Skeletal muscle satellite cell (primary cell): ENCODE measurements at regions not wholly inside any gene's neighbourhood (a gene's known extent, or its start where the extent isn't known, plus 50 kb on each side); places are given as distances from the start of the nearest gene placed in this dataset.

Experiments
- H3K27me3 ChIP-seq: 2 replicates; pipeline ENCODE4 v1.7.0; 2013; ENCODE audit warnings: low read length; ENCODE audit not compliant: control insufficient read depth, insufficient read depth
- H3K36me3 ChIP-seq: 2 replicates; pipeline ENCODE4 v1.7.0; 2013; ENCODE audit warnings: mild to moderate bottlenecking, control low read depth, low read length; ENCODE audit not compliant: insufficient read depth
- H3K4me1 ChIP-seq: 2 replicates; pipeline ENCODE4 v1.7.0; 2013; ENCODE audit warnings: low read length; ENCODE audit not compliant: control insufficient read depth, insufficient read depth
- H3K4me2 ChIP-seq: 2 replicates; pipeline ENCODE4 v1.7.0; 2013; ENCODE audit warnings: mild to moderate bottlenecking, low read length
- H3K4me3 ChIP-seq: 2 replicates; pipeline ENCODE4 v1.7.0; 2013; ENCODE audit warnings: low read length
- H3K9ac ChIP-seq: 2 replicates; pipeline ENCODE4 v1.7.0; 2013; ENCODE audit warnings: mild to moderate bottlenecking, low read depth, low read length, moderate library complexity
- H3K9me3 ChIP-seq: replicated peaks from 2 replicates; pipeline ENCODE4 v1.7.0; 2013; ENCODE audit warnings: mild to moderate bottlenecking, control low read depth, low read length

DNA sequence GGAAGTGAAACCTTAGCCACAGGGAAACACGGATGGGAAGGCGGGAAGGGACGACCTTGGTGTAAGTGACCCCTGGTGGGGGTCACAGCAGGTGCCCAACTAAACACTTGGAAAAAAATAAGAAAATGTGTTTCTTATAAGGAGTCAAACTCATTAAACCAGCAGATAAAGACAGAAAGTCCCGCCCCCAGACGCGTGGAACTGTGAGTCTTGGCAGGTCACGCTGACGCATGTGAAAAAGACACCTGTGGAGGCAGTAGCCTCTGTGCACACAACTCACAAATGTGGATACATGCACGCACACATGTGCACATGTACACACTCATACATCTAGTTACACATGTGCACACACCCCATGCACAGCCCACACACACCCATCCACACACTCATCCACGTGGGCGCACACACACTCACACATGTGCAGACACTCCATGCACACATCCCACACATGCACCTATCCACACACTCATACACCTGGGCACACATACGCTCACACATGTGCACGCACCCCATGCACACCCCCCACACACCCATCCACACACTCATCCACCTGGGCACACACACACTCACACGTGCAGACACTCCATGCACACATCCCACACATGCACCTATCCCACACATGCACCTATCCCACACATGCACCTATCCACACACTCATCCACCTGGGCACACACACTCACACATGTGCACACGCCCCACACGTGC lies 432.4 kb downstream of the SOX9 start:
- Histone ChIP-seq H3K4me3 (no peak overlapping the region), H3K4me1 (no peaks in the 10 kb centered on the region), H3K36me3 (no peaks in the 10 kb centered on the region), H3K27me3 (no peaks in the 10 kb centered on the region), H3K9ac (no peak overlapping the region), H3K4me2 (no peak overlapping the region), H3K9me3 (no peaks in the 10 kb centered on the region)

DNA sequence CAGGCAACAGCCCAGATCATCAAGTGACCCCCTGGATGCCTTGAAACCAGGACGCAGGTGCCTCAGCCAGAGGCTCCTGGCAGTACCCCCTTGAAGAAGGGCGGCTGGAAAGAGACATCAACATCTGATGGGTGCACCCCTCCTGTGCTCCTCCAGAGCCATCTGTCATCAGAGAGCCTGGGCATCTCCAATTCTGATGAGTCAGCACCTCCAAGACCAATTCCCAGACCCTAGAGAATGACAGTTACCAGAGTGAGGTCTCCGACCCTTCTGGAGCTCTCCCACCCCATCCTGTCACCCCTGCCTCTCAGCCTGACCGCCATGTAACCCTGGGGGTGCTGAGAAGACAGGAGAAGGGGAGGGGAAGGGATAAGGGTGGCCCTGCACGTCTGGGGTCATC lies 433.7 kb downstream of the SOX9 start:
- no peaks in the 10 kb centered on the region for H3K4me1 ChIP-seq
- H3K27me3 ChIP-seq: no peaks in the 10 kb centered on the region
- H3K4me3 ChIP-seq: no peak overlapping the region
- no peaks in the 10 kb centered on the region for H3K9me3 ChIP-seq
- no peak overlapping the region for H3K9ac ChIP-seq
- H3K4me2 ChIP-seq: no peak overlapping the region
- no peaks in the 10 kb centered on the region for H3K36me3 ChIP-seq

DNA sequence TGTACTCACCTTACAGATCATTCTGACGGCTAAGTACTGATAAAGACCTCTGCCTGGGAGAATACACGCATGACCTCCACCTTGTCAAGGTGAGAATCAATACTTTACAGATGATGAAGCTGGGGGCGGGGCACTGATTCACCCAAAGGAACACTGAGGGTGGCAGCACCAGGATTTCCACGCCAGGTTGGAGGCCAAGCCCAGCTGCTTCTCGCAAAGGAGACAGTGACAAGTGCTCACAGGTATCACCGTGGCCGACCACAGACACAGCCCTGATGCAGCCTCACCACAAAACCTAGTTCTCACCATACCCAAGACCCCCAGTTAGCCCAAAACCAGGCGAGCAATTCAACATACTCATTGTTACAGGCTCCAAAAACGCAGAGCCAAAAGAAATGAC lies 434.2 kb downstream of the SOX9 start:
- no peak overlapping the region for H3K4me2 ChIP-seq
- H3K4me1 ChIP-seq: no peaks in the 10 kb centered on the region
- no peak overlapping the region for H3K4me3 ChIP-seq

DNA sequence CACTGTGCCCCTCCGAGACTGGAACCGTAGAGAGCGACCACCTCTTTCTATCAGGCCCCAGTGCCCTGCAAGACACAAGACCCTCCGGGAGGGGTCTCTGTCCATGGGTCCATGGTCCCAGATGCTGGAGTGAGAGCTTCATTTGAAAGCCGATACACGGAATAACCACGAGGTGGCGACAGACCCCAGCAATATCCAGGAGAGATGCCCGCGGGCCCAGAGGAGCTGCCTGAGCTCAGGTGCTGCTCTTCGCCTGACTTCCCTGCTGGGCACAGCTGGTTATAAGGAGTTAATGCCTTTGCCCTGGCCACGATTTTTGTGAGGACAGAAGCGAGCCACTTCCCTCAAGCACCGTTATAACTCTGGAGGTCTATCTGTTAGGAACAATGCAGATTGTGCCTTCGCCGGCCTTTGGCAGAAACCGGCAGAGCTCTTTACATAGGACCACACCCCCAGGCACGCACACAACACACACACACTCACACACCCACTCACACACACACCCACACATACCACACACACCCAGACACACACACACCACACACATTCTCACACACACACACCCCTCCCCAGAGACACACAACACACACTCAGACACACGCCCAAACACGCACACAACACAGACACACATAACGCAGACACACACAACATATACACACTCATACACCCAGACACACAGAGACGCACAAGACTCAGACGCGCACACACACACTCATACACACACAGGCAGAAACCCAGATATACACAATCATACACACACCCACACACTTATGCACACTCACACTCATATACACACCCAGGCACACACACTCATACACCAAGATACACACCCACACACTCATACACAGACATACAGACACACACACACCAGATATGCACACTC lies 436.4 kb downstream of the SOX9 start:
- no peaks in the 10 kb centered on the region for H3K9me3 ChIP-seq
- H3K4me1 ChIP-seq: no peaks in the 10 kb centered on the region
- no peaks in the 10 kb centered on the region for H3K36me3 ChIP-seq
- no peak overlapping the region for H3K9ac ChIP-seq
- no peaks in the 10 kb centered on the region for H3K27me3 ChIP-seq
- no peak overlapping the region for H3K4me2 ChIP-seq
- no peak overlapping the region for H3K4me3 ChIP-seq

More for the DNA sequence above, 434.2 kb downstream of the SOX9 start:
- H3K36me3 ChIP-seq: no peaks in the 10 kb centered on the region
- H3K9ac ChIP-seq: no peak overlapping the region
- H3K9me3 ChIP-seq: no peaks in the 10 kb centered on the region
- H3K27me3 ChIP-seq: no peaks in the 10 kb centered on the region

DNA sequence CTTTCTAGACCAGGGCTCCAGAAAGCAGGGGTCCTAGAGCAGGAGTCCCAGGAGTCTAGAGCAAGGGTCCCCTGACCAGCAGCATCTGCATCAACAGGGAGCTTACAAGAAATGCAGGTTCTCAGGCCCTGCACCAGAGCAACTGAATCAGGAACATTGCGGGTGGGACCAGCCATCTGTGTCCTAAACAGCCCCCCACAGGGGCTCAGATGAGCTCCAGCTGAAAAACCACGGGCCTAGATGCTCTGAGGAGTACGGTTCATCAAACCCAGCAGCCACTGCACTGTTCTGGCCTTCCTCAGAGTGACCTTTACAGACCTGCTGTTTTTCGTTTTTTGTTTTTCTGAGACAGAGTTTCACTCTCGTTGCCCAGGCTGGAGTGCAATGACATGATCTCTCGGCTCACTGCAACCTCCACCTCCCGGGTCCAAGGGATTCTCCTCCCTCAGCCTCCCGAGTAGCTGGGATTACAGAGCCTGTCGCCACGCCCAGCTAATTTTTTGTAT lies 438.2 kb downstream of the SOX9 start:
- Histone ChIP-seq H3K9me3 (no peaks in the 10 kb centered on the region), H3K9ac (no peak overlapping the region), H3K4me3 (no peak overlapping the region), H3K36me3 (no peaks in the 10 kb centered on the region), H3K4me2 (no peak overlapping the region), H3K27me3 (no peaks in the 10 kb centered on the region), H3K4me1 (no peaks in the 10 kb centered on the region)

DNA sequence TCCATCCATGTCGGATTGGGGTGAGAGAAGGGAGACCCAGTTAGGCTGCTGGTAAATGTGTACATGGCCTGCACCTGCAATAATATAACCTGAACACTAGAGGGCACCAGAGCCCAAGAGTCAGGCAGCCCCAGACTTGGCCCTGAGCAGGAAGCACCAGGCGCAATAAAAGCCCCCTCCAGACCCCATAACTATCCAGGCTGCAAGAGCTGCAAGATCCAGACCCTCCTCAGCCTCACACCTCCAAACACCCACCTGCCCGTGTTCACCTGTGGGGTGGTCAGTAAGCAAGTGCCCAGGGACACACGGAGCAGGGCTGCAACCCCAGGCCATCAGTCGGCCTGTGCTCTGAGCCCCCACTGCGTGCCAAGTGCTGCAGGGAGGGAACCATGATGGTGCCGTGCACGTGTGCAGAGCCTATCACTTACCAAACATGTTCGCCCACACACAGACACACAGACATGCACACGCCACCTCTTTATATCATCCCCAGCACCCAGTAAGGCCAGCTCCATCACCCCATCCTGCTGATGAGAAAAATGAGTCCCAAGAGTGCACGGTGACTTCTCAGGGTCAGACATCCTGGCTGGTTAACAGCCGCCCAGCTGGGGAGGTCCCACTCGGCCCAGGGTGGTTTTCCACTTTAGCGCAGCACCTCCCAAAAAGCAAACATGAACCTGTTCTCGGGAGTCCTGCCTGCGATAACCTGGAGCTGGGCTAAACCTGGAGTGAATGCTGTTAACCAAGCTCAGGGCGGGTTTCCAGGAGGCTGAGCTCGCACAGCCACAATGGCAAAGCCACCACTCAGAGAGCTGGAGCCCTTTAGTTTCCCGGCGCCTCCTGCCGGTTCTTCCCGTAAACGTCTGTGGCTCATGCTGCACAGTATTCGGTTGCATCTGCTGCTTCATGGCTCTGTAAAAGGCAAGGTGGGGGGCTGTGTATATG lies 439.8 kb downstream of the SOX9 start:
- Histone ChIP-seq H3K9me3 (no peaks in the 10 kb centered on the region), H3K4me1 (no peaks in the 10 kb centered on the region), H3K9ac (no peak overlapping the region), H3K4me2 (no peak overlapping the region), H3K36me3 (no peaks in the 10 kb centered on the region), H3K27me3 (no peaks in the 10 kb centered on the region), H3K4me3 (no peak overlapping the region)

DNA sequence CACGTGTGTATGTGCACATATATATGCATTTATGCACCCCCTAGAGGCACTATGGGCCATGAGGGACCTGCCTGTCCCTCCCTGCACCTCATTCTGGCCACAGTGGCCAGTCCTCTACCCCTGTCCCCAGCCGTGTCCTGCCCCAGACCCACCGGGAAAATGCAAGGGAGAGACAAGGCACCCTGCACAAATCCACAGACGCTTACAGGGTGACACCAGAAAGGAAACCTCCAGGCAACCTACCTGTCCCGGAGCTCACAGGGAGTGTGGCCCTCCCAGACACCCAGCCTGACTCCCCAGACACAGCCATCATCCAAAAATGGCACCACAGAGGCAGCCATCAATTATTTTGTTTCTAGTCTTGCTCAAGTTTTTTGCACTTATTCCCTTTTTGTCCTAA lies 440.4 kb downstream of the SOX9 start:
- no peak overlapping the region for H3K4me2 ChIP-seq
- no peaks in the 10 kb centered on the region for H3K9me3 ChIP-seq
- H3K27me3 ChIP-seq: no peaks in the 10 kb centered on the region
- H3K9ac ChIP-seq: no peak overlapping the region
- H3K4me1 ChIP-seq: no peaks in the 10 kb centered on the region
- H3K4me3 ChIP-seq: no peak overlapping the region
- H3K36me3 ChIP-seq: no peaks in the 10 kb centered on the region

DNA sequence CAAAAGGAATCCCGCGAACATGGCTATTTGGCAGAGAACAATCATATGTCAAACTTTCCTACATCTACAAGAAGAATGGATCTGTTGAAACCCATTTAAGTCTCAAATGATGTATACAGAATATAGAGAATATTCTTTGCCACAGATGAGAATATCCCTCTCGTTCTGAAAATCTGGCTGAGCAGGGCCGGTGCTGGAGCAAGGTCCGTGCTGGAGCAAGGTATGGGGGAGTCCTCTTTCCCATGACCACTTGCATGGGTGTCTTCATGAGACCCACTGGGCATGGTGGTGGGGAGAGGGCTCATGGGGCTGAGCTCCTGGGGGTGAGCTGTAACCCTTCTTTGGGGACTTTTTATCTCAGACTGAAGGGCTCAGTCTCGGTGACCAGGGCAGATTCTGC lies 440.9 kb downstream of the SOX9 start:
- Histone ChIP-seq H3K36me3 (no peaks in the 10 kb centered on the region), H3K9ac (no peak overlapping the region), H3K4me1 (no peaks in the 10 kb centered on the region), H3K4me2 (no peak overlapping the region), H3K27me3 (no peaks in the 10 kb centered on the region), H3K4me3 (no peak overlapping the region), H3K9me3 (no peaks in the 10 kb centered on the region)

DNA sequence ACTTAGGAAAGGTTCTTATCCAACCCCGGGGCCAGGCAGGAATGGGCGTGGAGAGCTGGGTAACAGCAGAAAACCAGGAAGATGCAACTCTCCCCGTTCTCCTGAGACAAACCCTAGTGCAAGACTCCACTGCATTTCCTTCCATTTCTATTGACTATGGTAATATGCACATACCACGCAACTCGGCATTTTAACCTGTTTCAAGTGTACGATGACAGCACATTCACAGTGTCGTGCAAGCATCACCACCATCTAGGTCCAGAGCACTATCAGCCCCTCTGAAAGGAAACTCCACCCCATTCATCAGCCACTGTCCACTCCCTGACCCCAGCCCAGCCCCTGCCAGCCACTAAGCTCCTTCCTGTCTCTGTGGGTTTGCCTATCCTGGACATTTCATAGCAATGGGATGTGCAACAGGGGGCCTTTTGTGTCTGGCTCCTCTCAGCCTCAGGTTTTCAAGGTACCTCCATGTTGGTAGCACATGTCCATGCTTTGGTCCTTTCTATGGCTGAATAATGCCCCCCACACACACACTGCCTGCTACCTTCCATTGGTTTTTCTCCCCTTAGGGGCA lies 441.9 kb downstream of the SOX9 start:
- H3K4me2 ChIP-seq: no peak overlapping the region
- H3K4me1 ChIP-seq: no peaks in the 10 kb centered on the region
- no peaks in the 10 kb centered on the region for H3K9me3 ChIP-seq
- no peaks in the 10 kb centered on the region for H3K36me3 ChIP-seq
- no peaks in the 10 kb centered on the region for H3K27me3 ChIP-seq
- no peak overlapping the region for H3K4me3 ChIP-seq
- H3K9ac ChIP-seq: no peak overlapping the region

DNA sequence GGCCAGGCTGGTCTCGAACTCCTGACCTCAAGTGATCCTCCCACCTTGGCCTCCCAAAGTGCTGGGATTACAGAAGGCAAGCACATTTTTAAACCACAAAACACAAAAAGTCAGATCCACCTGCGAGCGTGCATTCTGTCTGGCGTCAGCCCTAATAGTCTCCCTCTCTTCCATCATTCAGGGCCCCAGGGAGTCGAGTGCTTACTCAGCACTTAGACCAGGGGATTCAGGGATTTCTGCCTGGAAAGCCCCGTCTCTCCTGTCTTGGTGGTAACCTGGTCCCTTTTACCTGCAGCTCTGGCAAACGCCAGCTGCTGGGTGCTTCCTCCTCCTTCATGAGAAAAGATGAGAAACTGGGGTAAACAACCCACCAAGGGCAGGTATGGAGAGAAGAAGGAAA lies 443.1 kb downstream of the SOX9 start:
- H3K36me3 ChIP-seq: no peaks in the 10 kb centered on the region
- no peaks in the 10 kb centered on the region for H3K9me3 ChIP-seq
- no peak overlapping the region for H3K9ac ChIP-seq
- no peaks in the 10 kb centered on the region for H3K27me3 ChIP-seq
- no peak overlapping the region for H3K4me3 ChIP-seq
- no peak overlapping the region for H3K4me2 ChIP-seq
- no peaks in the 10 kb centered on the region for H3K4me1 ChIP-seq

DNA sequence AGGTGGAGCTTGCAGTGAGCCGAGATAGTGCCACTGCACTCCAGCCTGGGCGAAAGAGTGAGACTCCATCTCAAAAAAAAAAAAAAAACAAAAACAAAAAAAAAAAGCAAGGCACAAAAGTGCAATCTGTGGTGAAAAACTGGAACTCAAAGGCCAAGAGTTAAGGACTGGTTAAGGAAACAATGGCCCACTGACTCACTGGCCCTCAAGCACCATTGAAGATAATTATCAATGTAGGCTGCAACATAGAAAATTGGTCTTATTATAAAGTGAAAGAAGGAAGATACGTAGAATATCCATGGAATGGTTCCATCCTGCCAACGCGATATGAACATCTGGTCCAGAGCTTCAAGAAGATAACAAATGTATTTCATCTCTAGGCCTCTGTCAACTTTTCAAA lies 444.2 kb downstream of the SOX9 start:
- H3K4me1 ChIP-seq: no peaks in the 10 kb centered on the region

More for the DNA sequence above, 444.2 kb downstream of the SOX9 start:
- Histone ChIP-seq H3K4me2 (no peak overlapping the region), H3K9me3 (no peaks in the 10 kb centered on the region), H3K27me3 (no peaks in the 10 kb centered on the region), H3K9ac (no peak overlapping the region), H3K4me3 (no peak overlapping the region), H3K36me3 (no peaks in the 10 kb centered on the region)
